ENCODE measurements at regions not wholly inside any gene's neighbourhood (a gene's known extent, or its start where the extent isn't known, plus 50 kb on each side); places are given as distances from the start of the nearest gene placed in this dataset.

DNA sequence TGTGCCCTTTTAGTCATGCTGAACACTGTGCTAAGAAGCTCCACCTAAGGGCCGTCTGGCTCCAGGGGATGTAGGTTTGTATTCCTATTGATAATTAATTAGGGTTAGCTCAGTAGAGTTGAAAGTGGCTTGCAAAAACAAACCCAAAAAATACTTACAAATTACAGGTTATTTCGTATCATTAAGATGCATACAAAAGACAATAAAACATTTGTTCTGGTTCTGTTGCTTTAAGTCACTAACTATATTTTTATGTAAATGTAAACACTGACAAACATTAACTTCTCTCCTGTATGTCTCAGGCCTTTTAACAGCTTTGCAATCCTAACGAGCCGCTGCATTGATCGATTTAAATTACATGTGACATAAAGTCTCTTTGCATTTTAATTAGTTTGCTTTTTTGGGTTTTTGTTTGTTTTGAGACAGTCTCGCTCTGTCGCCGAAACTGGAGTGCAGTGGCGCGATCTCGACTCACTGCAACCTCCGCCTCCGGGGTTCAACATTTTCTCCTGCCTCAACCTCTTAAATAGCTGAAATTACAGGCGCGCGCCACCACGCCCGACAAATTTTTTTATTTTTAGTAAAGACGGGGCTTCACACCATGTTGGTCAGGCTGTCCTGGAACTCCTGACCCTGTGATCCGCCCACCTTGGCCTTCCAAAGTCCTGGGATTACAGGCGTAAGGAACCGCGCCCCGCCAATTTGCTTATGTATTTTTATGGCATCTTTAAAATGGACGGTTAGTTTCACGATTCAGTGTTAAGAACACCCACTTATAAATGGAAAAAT is 110.9 kb downstream of the HFE start:
- DNase-seq = peak; percentile 67 to 70

DNA sequence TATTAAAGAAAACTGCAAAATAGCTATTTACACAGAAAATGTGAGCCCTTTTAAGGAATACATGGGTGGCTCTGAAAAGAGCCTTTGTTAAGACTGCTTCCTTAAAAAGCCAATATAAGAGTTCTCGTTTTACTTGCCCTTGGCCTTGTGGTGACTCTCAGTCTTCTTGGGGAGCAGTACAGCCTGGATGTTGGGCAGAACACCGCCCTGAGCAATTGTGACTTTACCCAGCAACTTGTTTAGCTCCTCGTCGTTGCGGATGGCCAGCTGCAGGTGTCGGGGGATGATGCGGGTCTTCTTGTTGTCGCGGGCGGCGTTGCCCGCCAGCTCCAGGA is 111.5 kb downstream of the HFE start:
- peak in 1 of 2 donors; percentile 52 for DNase-seq

DNA sequence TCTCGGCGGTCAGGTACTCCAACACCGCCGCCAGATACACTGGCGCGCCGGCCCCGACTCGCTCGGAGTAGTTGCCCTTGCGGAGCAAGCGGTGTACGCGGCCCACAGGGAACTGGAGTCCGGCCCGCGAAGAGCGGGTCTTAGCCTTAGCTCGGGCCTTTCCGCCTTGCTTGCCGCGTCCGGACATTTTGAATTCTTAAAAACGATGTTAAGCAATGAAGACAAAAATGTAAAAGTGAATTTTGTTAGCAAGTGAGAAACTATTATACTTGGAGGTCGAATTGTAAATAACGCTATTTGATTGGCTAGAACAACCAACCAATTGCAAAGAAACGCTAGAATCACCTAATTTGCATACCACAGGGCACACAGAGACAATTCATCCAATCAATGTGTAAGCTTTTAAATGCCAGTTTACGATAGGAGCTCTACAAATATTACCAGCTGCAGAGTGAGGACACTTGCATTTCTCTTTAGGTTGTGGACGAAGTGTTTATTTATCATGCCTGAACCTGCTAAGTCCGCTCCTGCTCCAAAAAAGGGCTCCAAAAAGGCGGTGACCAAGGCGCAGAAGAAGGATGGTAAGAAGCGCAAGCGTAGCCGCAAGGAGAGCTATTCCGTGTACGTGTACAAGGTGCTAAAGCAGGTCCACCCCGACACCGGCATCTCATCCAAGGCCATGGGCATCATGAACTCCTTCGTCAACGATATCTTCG is 112.0 kb downstream of the HFE start:
- DNase-seq = peak; percentile 87 to 97

DNA sequence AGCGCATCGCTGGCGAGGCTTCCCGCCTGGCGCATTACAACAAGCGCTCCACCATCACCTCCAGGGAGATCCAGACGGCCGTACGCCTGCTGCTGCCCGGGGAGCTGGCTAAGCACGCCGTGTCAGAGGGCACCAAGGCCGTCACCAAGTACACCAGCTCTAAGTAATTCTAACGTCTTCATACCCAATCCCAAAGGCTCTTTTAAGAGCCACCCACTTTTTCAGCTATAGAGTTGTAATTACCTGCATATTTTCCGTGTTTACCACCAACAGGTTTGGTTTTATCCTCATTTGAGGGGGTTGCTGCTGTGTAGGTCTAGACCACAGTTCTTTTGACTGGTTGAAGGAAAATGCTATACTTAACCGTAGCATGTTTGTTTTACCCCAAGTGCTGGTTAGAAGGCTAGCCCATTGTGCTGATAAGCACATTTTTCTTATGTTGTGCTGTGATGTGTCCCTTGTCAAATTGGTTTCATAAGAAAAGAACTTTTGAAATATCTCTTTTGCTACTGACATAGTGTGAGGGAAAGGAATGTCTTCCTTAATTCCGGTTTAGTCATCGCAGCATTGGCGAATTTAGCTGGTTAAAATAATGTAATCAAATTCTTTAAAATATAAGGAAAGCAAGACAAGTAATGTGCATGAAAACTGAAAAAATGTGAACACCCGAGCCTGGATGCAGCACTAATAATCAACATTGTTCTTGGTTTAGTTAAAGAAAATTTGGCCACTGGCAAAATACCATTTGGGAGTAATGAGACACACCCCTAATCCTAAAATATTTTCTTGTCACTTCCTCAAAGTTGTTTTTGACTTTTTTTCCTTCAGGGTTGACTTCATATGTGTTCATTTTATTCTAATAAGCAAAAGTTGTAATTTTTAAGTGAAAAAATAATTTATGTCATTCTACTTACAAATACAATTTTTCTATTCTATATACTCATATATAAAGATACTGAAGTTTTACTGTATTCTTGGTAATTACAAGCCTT is 112.8 kb downstream of the HFE start:
- peak; percentile 36 to 49 for DNase-seq

DNA sequence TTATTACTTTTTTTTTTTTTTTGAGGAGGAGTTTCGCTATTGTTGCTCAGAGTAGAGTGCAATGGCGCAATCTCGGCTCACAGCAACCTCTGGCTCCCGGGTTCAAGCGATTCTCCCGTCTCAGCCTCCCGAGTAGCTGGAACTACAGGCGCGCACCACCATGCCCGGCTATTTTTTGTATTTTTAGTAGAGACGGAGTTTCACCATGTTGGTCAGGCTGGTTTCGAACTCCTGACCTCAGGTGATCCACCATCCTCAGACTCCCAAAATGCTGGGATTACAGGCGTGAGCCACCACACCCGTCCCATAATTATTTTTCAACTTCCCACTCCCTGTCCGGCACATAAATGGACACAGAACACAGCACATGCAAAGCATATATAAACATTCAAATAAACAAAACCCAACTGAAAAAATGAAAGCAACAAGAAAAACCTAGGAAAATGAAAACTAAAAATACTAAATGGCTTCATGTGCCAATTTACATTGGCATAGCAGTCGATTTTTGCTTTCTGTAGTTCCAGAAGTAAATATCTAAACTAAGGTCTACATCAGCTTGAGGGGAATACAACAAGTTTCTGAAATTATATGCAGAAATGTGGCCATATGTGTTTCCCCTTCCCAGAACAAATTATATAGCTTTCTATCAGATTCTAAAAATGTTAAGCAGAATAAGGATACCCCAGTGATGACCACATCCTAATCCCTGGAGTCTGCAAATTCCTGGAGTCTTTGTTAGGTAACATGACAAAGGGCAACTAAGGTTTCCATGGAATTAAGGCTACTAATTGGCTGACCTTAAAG is 113.9 kb downstream of the HFE start:
- DNase-seq = no peak

DNA sequence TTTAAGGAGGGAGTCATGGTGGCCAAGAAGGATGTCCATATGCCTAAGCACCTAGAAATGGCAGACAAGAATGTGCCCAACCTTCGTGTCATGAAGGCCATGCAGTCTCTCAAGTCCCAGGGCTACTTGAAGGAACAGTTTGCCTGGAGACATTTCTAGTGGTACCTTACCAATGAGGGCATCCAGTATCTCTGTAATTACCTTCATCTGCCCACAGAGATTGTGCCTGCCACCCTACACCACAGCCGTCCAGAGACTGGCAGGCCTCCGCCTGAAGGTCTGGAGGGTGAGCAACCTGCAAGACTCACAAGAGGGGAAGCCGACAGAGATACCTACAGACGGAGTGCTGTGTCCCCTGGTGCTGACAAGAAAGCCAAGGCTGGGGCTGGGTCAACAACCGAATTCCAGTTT is 115.0 kb downstream of the HFE start:
- DNase-seq = no peak

DNA sequence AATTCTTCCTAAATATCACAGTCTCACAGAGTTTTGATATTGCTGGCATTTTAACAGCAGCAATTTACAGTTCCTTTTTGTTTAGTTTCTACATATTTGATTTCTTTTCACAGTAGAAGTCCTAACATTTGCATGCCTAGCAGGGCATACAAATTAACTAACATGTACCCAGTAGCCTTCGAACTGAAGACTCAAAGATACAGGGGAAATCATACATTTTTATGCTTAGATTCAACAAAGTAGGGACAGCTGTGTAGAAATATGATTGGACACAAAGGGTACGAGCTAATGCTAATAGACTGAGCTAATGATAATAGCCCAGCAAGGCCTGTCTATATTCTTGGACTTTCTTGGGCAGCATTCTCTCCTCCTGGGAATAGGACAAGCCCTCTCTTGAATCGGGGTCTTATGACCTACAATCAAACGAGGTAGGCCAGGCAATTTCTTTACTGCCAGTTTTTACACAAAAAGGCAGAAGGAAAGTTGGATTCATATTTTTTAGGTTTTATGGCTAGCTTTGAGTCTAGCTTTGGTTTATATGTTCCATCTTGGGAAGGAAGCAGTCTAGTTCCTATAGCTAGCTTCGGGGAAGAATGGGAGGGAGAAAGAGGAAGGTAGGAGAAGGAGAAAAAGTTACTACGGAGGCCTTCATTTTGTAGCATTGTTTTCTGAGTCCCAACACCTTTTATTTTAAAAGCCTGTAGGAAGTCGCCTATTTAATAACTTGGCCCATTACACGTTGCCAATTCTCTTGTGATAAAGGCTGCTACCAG is 115.8 kb downstream of the HFE start:
- no peak for DNase-seq

DNA sequence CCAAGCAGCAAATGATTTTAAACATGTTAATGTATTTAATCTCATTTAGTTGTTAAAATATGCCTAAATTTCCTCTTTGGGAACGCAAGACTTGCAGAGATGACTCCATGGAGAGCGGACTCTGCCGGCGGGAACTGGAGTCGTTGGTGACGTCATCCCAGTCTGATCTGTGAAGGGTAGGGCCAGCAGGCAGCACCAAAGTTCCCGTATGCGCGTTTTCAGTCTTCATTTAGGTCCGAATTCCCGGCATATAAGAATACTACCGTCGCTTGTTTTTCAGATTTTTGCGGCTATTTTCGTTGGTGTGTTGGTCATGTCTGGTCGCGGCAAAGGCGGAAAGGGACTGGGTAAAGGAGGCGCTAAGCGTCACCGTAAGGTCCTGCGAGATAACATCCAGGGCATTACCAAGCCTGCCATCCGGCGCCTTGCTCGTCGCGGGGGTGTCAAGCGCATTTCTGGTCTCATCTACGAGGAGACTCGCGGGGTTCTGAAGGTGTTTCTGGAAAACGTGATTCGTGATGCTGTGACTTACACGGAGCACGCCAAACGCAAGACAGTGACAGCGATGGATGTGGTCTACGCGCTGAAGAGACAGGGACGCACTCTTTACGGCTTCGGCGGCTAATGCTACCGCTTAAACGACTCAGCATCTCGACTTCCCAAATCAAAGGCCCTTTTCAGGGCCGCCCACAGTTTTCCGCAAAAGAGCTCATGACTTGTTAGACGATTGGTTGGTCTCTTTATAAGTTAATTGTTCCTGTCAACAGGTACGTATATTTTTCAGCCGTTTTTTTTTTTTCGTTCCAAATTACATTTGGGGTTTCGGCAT is 117.3 kb downstream of the HFE start:
- DNase-seq = peak; percentile 95 to 96

DNA sequence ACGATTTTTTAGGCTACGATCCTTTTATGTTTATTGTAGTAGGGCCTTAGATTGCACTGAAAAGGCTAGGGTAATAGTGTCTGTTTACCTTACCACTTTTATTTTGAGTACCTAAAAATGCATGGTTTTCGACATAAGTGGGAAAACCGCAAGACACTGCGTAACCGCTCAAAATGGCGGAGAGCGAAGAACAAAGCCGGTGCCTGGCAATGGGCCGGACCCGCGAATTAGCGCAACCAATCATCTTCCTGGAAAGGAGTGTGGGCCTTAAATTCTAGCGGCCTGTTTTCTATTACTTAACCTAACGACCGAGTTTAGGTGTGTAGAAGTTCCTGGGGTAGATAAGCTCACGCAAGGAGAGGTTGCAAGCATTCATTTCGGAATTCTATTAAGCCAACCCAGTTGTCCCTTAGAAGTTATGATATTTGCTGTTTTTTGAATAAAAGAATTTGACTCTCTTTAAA is 118.0 kb downstream of the HFE start:
- DNase-seq = peak; percentile 91 to 92

DNA sequence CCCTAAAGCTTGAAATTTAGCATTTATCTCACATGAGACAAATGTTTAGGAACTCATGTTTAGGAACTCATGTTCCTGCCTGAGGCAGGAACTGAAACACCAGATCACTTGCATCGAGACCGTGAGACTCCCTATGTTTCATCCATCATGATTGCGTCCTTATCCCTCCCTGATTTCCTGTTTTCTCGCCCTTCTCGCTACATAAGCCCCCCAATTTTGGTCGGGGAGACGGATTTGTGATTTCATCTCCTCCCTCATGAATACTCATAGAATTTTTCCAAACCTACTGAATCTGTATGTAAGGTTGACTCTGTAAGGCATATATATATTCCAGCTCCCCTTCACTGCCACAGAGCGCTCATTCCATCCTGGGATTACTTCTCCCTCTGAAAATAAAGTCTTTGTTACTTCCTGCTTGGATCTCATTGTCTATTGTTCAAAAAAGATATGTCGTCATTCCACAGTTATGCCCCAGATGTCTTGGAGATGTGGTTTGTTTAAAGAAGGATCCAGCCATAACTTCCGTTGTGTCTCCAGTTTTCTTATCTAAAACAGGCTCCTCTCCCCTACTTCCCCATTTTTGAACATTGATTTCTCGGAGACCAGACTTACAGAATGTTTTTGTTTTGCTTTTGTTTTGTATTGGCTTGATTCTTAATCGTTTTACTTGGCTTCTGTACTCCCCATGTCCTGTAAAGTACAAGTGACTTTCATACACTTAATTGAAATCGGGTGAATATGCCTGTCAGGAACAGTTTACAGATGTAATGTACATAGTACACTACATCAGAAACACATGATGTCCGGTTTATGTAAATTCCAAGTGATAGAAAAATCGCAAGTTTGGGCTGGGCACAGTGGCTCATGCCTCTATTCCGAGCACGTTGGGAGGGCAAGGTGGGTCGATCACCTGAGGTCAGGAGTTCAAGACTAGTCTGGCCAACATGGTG is 118.7 kb downstream of the HFE start:
- DNase-seq = peak; percentile 71 to 82

DNA sequence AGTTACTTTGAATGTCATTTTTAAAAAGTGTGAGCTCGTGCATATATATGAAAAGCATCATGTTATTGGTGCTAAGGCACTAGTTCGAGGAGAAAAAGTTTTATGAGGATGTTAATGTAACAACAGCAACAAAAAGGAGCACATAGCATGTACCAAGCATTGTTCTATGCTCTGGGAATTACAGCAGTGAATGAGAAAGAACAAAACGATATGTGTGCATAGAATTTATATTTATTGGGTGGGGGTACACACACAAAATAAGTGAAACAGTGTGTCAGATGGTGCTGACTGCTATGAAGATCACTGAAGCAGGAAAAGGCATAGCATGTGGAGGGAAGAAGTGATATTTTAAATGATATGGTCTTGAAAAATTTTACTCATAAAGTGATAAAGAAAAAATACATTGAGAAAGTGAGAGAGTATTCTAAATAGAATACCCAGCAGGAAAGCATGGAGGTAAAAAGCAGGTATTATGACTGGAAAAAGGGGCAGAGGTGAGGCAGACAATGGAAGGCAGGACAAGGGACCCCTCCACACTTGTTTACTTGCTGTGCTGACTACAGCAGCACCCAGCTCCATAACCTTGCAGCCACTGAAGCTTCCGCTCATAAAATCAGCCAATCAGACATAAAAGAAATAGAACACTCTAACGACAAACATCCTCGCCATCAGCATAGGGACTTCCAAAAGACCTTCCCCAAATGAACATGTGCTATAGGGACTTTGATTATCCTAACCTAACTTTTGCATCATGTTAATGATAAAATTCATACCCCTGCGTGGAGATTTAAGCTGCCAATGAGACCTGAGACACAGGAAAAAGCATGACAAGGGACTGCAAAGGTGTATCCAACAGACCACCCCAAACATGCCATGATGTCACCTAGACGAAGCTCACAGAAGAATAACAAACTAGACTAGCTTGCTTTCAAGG is 119.9 kb downstream of the HFE start:
- no peak for DNase-seq

DNA sequence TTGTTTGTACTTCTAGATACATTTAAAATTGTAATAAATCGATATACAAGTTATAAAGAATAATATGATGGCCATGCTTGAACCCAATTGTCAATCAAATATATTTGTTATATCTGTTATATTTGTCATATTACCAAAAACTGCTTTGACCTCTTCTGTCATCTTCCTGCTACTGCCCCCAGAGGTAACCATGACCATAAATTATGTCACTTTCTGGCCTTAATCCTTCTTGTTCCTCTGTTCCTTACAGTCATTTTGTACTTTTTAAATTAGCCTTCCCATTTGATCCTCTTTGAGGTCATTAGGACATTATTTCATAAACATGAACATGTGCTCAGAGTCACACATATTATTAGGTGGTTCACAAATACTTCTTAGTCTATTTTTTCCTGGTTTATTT is 124.7 kb downstream of the HFE start:
- DNase-seq = peak in 1 of 2 donors; percentile 55

DNA sequence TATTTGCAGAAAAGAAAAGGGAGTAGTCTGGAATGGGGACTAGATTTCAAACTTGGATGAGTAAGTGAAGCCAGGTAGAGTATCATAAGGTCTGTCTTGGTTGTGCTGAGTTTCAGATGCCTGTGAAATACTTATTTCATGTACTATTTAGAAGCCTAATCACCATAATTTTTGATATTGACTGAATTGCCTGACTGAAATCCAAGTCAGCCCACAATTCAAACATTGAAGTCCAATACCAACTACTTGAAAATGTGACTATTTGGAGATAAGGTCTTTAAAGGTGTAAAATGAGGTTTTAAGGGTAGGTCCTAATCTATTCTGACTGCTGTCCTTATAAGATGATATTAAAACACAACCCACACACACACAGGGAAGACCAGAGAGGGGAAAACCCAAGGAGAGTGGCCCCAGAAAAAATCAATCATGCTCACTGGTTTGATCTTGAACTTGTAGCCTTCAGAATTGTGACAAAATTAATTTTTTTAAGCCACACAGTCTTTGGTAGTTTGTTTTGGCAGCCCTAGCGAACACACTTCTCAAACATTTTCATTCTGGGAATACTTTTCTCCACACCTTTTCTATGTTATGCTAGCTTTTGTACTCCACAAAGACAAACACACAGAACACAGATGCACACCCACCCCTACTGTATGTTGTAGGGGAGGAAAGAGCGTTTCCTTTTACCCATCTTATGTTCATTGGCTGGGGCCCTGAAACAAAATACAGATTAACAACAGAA is 126.3 kb downstream of the HFE start:
- DNase-seq = no peak

DNA sequence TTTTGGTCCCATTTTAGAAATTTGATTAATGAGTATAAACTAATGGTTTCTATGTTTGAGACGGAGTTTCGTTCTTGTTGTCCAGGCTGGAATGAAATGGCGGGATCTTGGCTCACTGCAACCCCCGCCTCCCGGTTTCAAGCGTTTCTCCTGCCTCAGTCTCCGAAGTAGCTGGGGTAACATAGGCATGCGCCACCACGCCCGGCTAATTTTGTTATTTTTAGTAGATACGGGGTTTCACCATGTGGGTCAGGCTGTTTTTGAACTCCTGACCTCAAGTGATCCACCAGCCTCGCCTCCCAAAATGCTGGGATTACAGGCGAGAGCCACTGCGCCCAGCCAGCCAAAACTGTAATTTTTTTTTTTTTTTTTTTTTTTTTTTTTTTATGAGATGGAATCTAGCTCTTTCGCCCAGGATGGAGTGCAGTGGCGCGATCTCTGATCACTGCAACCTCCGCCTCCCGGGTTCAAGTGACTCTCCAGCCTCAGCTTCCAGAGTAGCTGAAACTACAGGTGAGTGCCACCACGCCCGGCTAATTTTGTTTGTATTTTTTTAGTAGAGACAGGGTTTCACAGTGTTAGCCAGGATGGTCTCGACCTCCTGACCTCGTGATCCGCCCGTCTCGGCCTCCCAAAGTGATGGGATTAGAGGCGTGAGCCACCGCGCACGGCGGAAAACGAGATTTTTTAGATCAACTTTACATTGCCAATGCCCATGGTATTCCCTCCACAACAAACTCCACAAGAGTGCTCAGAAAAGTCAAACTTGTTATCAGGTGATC is 127.8 kb downstream of the HFE start:
- no peak for DNase-seq

DNA sequence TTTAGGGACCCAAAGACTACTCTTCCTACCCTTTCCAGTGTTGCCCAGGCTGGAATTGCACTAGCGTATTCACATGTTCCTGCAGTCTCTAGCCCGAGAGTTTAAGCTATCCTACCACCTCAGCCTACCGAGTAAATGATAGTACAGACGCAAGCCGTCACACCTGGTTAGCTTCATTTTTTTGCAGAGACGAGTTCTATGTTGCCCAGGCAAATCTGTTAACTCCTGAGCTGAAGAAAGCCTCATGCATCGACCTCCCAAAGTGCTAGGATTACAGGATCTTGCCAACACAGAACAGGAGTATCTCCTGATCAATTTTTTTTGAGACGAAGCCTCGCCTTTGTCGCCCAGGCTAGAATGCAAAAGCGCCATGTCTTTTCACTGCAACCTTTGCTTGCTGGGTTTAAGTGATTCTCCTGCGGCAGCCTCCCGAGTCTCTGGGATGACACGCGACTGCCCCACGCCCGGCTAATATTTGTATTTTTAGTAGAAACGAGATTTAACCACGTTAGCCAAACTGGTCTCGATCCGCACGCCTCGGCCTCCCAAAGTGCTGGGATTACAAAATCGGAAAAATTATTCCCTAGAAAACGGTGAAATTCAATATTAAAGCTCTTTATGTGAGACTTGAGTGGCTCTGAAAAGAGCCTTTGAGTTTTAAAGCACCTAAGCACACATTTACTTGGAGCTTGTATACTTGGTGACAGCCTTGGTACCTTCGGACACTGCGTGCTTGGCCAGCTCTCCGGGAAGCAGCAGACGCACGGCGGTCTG is 128.5 kb downstream of the HFE start:
- no peak for DNase-seq
